22Rv1 (cell line): ENCODE measurements at regions not wholly inside any gene's neighbourhood (a gene's known extent, or its start where the extent isn't known, plus 50 kb on each side); places are given as distances from the start of the nearest gene placed in this dataset.

Experiments used
- ZFX ChIP-seq: fragments of 450-650 bp; IDR thresholded peaks from 2 replicates; pipeline ENCODE4 v1.6.1; 2017; ENCODE audit warnings: antibody characterized with exemption, borderline replicate concordance
- TF ChIP-seq, protein P1 (sequence below): fragments of 450-650 bp; IDR thresholded peaks from 2 replicates; pipeline ENCODE4 v1.5.1; 2017; ENCODE audit warnings: mild to moderate bottlenecking

DNA sequence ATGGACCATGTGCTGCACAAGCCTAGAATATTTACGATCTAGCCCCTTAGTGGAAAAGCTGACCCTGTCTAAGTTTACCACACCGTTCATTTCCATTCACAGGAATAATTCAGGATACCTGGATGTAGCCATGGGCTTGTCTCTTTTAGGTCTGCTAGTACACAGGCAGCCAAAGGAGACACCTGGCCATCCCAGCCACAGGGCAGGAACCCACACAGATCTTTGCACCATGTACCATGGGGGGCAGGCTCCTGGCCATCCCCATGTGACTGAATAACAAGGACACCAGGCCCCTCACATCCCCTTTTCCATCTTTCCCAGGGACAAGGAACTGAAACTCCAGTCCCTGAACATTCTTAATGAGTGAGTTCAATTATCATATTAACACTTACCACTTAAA, 467.3 kb upstream of the MYT1L start:
- TF ChIP-seq, protein P1, sequence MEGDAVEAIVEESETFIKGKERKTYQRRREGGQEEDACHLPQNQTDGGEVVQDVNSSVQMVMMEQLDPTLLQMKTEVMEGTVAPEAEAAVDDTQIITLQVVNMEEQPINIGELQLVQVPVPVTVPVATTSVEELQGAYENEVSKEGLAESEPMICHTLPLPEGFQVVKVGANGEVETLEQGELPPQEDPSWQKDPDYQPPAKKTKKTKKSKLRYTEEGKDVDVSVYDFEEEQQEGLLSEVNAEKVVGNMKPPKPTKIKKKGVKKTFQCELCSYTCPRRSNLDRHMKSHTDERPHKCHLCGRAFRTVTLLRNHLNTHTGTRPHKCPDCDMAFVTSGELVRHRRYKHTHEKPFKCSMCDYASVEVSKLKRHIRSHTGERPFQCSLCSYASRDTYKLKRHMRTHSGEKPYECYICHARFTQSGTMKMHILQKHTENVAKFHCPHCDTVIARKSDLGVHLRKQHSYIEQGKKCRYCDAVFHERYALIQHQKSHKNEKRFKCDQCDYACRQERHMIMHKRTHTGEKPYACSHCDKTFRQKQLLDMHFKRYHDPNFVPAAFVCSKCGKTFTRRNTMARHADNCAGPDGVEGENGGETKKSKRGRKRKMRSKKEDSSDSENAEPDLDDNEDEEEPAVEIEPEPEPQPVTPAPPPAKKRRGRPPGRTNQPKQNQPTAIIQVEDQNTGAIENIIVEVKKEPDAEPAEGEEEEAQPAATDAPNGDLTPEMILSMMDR = no peak
- TF ChIP-seq ZFX = no peak
